SK-N-SH (cell line): ENCODE measurements at regions not wholly inside any gene's neighbourhood (a gene's known extent, or its start where the extent isn't known, plus 50 kb on each side); places are given as distances from the start of the nearest gene placed in this dataset.

ENCODE experiments used
- CHD2 ChIP-seq: fragments of 150-350 bp; IDR thresholded peaks from 2 replicates; pipeline ENCODE4 v1.6.1; 2018; ENCODE audit warnings: low read length; ENCODE audit not compliant: partially characterized antibody
- CTCF ChIP-seq: fragments of 200-600 bp; sonication (generic); IDR thresholded peaks from 2 replicates; pipeline ENCODE4 v1.6.1; 2017; ENCODE audit warnings: antibody characterized with exemption, mild to moderate bottlenecking, moderate library complexity
- POLR2AphosphoS5 ChIP-seq: IDR thresholded peaks from 2 replicates; pipeline ENCODE4 v1.6.1; 2012; ENCODE audit warnings: low read depth, low read length
- RXRA ChIP-seq: IDR thresholded peaks from 2 replicates; pipeline ENCODE4 v1.4.0; 2012; ENCODE audit warnings: low read depth, mild to moderate bottlenecking, borderline replicate concordance

GRCh38 chr2:176774766-176775451 is 437.7 kb upstream of the HNRNPA3 start:
- no peak for TF ChIP-seq RXRA
- no peak for TF ChIP-seq CTCF
- no peak for TF ChIP-seq CHD2
- no peak for TF ChIP-seq POLR2AphosphoS5
